Activated naive CD4-positive, alpha-beta T cell treated with anti-CD3 and anti-CD28 coated beads for 36 hours (primary cell): ENCODE measurements at regions not wholly inside any gene's neighbourhood (a gene's known extent, or its start where the extent isn't known, plus 50 kb on each side); places are given as distances from the start of the nearest gene placed in this dataset.
A peak's percentile ranks its signal among the peaks of the same experiment; 100 is the strongest.

ENCODE experiments used
- CTCF ChIA-PET: fragments of 350-600 bp; sonication (Branson Sonifier 250); formaldehyde crosslinking; loops from one replicate; lab custom pipeline; 2021; ENCODE audit warnings: antibody characterized with exemption; lab: Charles Lee
- DNase-seq: peaks from one replicate; pipeline ENCODE4 v3.0.0-alpha.2; 2020
- H3K27ac Mint-ChIP-seq: one replicate; pipeline ENCODE4 v1.8.0; 2021; ENCODE audit warnings: mild to moderate bottlenecking, mixed read lengths
- H3K27me3 Mint-ChIP-seq: one replicate; pipeline ENCODE4 v1.8.0; 2021; ENCODE audit warnings: low read depth, mixed read lengths
- H3K36me3 Mint-ChIP-seq: one replicate; pipeline ENCODE4 v1.8.0; 2021; ENCODE audit warnings: low read depth, mixed read lengths
- H3K4me1 Mint-ChIP-seq: one replicate; pipeline ENCODE4 v1.8.0; 2021; ENCODE audit warnings: low read depth, mixed read lengths
- H3K4me3 Mint-ChIP-seq: one replicate; pipeline ENCODE4 v1.8.0; 2021; ENCODE audit warnings: mild to moderate bottlenecking, moderate library complexity, mixed read lengths
- H3K9me3 Mint-ChIP-seq: one replicate; pipeline ENCODE4 v1.8.0; 2021; ENCODE audit warnings: mixed read lengths
- intact Hi-C: fragments of 100-400 bp; cut with micrococcal nuclease; formaldehyde crosslinking; loops from one replicate; pipeline ENCODE4 v1.15.1; 2023

- CTCF ChIA-PET = no interaction called here
Measured at GRCh38 chr9:73030370-73031030, 77.6 kb upstream of the ALDH1A1 start.

GRCh38 chr9:73029346-73029745 lies 76.5 kb upstream of the ALDH1A1 start:
- Mint-ChIP-seq H3K36me3 (no peaks in the 10 kb centered on the region), H3K4me3 (no peak overlapping the region), H3K9me3 (no peaks in the 10 kb centered on the region), H3K4me1 (no peaks in the 10 kb centered on the region), H3K27me3 (no peaks in the 10 kb centered on the region), H3K27ac (no peak overlapping the region)
- DNase-seq = no peak
- CTCF ChIA-PET = no interaction called here
- intact Hi-C loops = no loop called here

More at GRCh38 chr9:73030370-73031030, 77.6 kb upstream of the ALDH1A1 start:
- Mint-ChIP-seq H3K9me3 (no peaks in the 10 kb centered on the region), H3K27ac (no peak overlapping the region), H3K27me3 (no peaks in the 10 kb centered on the region), H3K4me1 (no peaks in the 10 kb centered on the region), H3K4me3 (no peak overlapping the region), H3K36me3 (no peaks in the 10 kb centered on the region)
- intact Hi-C loops = no loop called here
- DNase-seq = no peak

GRCh38 chr9:73026375-73026774 lies 73.5 kb upstream of the ALDH1A1 start:
- no peak for DNase-seq
- H3K36me3 Mint-ChIP-seq = no peaks in the 10 kb centered on the region
- no peak overlapping the region for H3K4me3 Mint-ChIP-seq
- H3K4me1 Mint-ChIP-seq = peaks cover 6% of the 10 kb centered on the region
- H3K27me3 Mint-ChIP-seq = peaks cover 10% of the 10 kb centered on the region
- intact Hi-C loops = no loop called here
- CTCF ChIA-PET = interaction anchor here (0.7 to 2.6 kb wide), 2 partner anchors 92 to 169 kb away, joined by 3 to 9 read pairs; no protein-coding TSS in a partner anchor
- H3K9me3 Mint-ChIP-seq = no peaks in the 10 kb centered on the region
- no peak overlapping the region for H3K27ac Mint-ChIP-seq

GRCh38 chr9:73024601-73025034 lies 71.8 kb upstream of the ALDH1A1 start:
- H3K9me3 Mint-ChIP-seq = no peaks in the 10 kb centered on the region
- peaks cover 6% of the 10 kb centered on the region for H3K4me1 Mint-ChIP-seq
- CTCF ChIA-PET = no interaction called here
- no peaks in the 10 kb centered on the region for H3K36me3 Mint-ChIP-seq
- peaks cover 15% of the 10 kb centered on the region for H3K27me3 Mint-ChIP-seq
- no peak overlapping the region for H3K27ac Mint-ChIP-seq
- intact Hi-C loops = no loop called here
- H3K4me3 Mint-ChIP-seq = no peak overlapping the region
- DNase-seq = no peak

- peaks cover 1% of the 10 kb centered on the region for H3K9me3 Mint-ChIP-seq
- H3K36me3 Mint-ChIP-seq = no peaks in the 10 kb centered on the region
- no peak overlapping the region for H3K27ac Mint-ChIP-seq
- CTCF ChIA-PET = interaction anchor here (0.6 to 2.6 kb wide), 8 partner anchors 14 to 745 kb away, joined by 3 to 17 read pairs (median 6); no protein-coding TSS in a partner anchor
- H3K27me3 Mint-ChIP-seq = peaks cover 15% of the 10 kb centered on the region
- peaks cover 6% of the 10 kb centered on the region for H3K4me1 Mint-ChIP-seq
- DNase-seq = peak; percentile 68
- no peak overlapping the region for H3K4me3 Mint-ChIP-seq
- intact Hi-C loops = loop anchor here (1.0 kb wide), 4 partner anchors 152 to 984 kb away; no protein-coding TSS in a partner anchor
Measured at GRCh38 chr9:73023025-73023541, 70.2 kb upstream of the ALDH1A1 start.

GRCh38 chr9:73022353-73022752 lies 69.5 kb upstream of the ALDH1A1 start:
- no peak overlapping the region for H3K27ac Mint-ChIP-seq
- CTCF ChIA-PET = interaction anchor here (0.6 to 2.6 kb wide), 12 partner anchors 9 to 744 kb away, joined by 3 to 17 read pairs (median 4); no protein-coding TSS in a partner anchor
- H3K4me1 Mint-ChIP-seq = peaks cover 6% of the 10 kb centered on the region
- peaks cover 4% of the 10 kb centered on the region for H3K9me3 Mint-ChIP-seq
- peaks cover 17% of the 10 kb centered on the region for H3K27me3 Mint-ChIP-seq
- no peaks in the 10 kb centered on the region for H3K36me3 Mint-ChIP-seq
- intact Hi-C loops = no loop called here
- H3K4me3 Mint-ChIP-seq = no peak overlapping the region
- DNase-seq = no peak

- H3K9me3 Mint-ChIP-seq = peaks cover 4% of the 10 kb centered on the region
- no peak overlapping the region for H3K4me3 Mint-ChIP-seq
- intact Hi-C loops = no loop called here
- H3K4me1 Mint-ChIP-seq = peaks cover 6% of the 10 kb centered on the region
- H3K27ac Mint-ChIP-seq = no peak overlapping the region
- peaks cover 20% of the 10 kb centered on the region for H3K27me3 Mint-ChIP-seq
- H3K36me3 Mint-ChIP-seq = no peaks in the 10 kb centered on the region
- no peak for DNase-seq
- CTCF ChIA-PET = interaction anchor here (2.4 kb wide), 1 partner anchor 11 kb away, joined by 7 read pairs; no protein-coding TSS in a partner anchor
Measured at GRCh38 chr9:73020877-73021276, 68.0 kb upstream of the ALDH1A1 start.

GRCh38 chr9:73014011-73014410 lies 61.2 kb upstream of the ALDH1A1 start:
- Mint-ChIP-seq H3K36me3 (no peaks in the 10 kb centered on the region), H3K4me1 (no peaks in the 10 kb centered on the region), H3K27me3 (peaks cover 24% of the 10 kb centered on the region), H3K27ac (no peak overlapping the region), H3K4me3 (no peak overlapping the region), H3K9me3 (peaks cover 4% of the 10 kb centered on the region)
- CTCF ChIA-PET = interaction anchor here (1.1 kb wide), 1 partner anchor 67 kb away, joined by 3 read pairs; no protein-coding TSS in a partner anchor
- DNase-seq = no peak
- intact Hi-C loops = no loop called here

- Mint-ChIP-seq H3K4me3 (no peak overlapping the region), H3K9me3 (no peaks in the 10 kb centered on the region), H3K27me3 (peaks cover 24% of the 10 kb centered on the region), H3K36me3 (no peaks in the 10 kb centered on the region), H3K4me1 (no peaks in the 10 kb centered on the region), H3K27ac (no peak overlapping the region)
- CTCF ChIA-PET = no interaction called here
- DNase-seq = no peak
- intact Hi-C loops = no loop called here
Measured at GRCh38 chr9:73011956-73012355, 59.1 kb upstream of the ALDH1A1 start.

GRCh38 chr9:73011181-73011750 lies 58.4 kb upstream of the ALDH1A1 start:
- H3K27me3 Mint-ChIP-seq = peaks cover 21% of the 10 kb centered on the region
- H3K4me1 Mint-ChIP-seq = no peaks in the 10 kb centered on the region
- no peak overlapping the region for H3K27ac Mint-ChIP-seq
- CTCF ChIA-PET = interaction anchor here (3.2 kb wide), 1 partner anchor 11 kb away, joined by 7 read pairs; no protein-coding TSS in a partner anchor
- no peaks in the 10 kb centered on the region for H3K36me3 Mint-ChIP-seq
- H3K9me3 Mint-ChIP-seq = no peaks in the 10 kb centered on the region
- intact Hi-C loops = no loop called here
- no peak overlapping the region for H3K4me3 Mint-ChIP-seq
- DNase-seq = no peak

- no peaks in the 10 kb centered on the region for H3K9me3 Mint-ChIP-seq
- DNase-seq = no peak
- H3K27ac Mint-ChIP-seq = no peak overlapping the region
- CTCF ChIA-PET = interaction anchor here (3.2 kb wide), 1 partner anchor 12 kb away, joined by 7 read pairs; no protein-coding TSS in a partner anchor
- no peak overlapping the region for H3K4me3 Mint-ChIP-seq
- no peaks in the 10 kb centered on the region for H3K36me3 Mint-ChIP-seq
- no peaks in the 10 kb centered on the region for H3K4me1 Mint-ChIP-seq
- intact Hi-C loops = no loop called here
- peaks cover 24% of the 10 kb centered on the region for H3K27me3 Mint-ChIP-seq
Measured at GRCh38 chr9:73009649-73010288, 56.9 kb upstream of the ALDH1A1 start.

GRCh38 chr9:73007966-73008672 lies 55.3 kb upstream of the ALDH1A1 start:
- no peak for DNase-seq
- intact Hi-C loops = no loop called here
- Mint-ChIP-seq H3K4me3 (no peak overlapping the region), H3K9me3 (no peaks in the 10 kb centered on the region), H3K27ac (no peak overlapping the region), H3K4me1 (no peaks in the 10 kb centered on the region), H3K36me3 (no peaks in the 10 kb centered on the region), H3K27me3 (peaks cover 32% of the 10 kb centered on the region)
- CTCF ChIA-PET = interaction anchor here (0.8 to 3.2 kb wide), 2 partner anchors 11 to 14 kb away, joined by 4 to 7 read pairs; no protein-coding TSS in a partner anchor
